H1 (cell line): ENCODE measurements at regions not wholly inside any gene's neighbourhood (a gene's known extent, or its start where the extent isn't known, plus 50 kb on each side); places are given as distances from the start of the nearest gene placed in this dataset.
A peak's percentile ranks its signal among the peaks of the same experiment; 100 is the strongest.

ENCODE experiments used
- CTCF ChIA-PET: fragments of 300-600 bp; sonication (Branson Sonifier 250); formaldehyde crosslinking; loops from one replicate; lab custom pipeline; 2021; ENCODE audit not compliant: partially characterized antibody; lab: Charles Lee
- POLR2A ChIA-PET: fragments of 300-600 bp; sonication (Branson Sonifier 250); formaldehyde crosslinking; loops from one replicate; lab custom pipeline; 2021; ENCODE audit warnings: inconsistent platforms; ENCODE audit not compliant: partially characterized antibody; lab: Charles Lee
- DNase-seq, 2 experiments: peaks; one replicate each; pipeline versions ENCODE4 v3.0.0 to v3.0.0-alpha.2; 2010 to 2022; ENCODE audit warnings: low spot score in 2 of 2, low read depth in 1 of 2, mixed read lengths in 1 of 2
- FAIRE-seq: peaks from 2 replicates; lab custom pipeline; 2011; peaks lifted over from hg19 to GRCh38; lab: Jason Lieb, UNC
- H2AFZ ChIP-seq: 2 replicates; pipeline ENCODE4 v1.8.1; 2012; ENCODE audit warnings: low read length, inconsistent platforms
- H2AK5ac ChIP-seq: 2 replicates; pipeline ENCODE4 v1.6.1; 2013; ENCODE audit warnings: low read depth, low read length
- H2BK120ac ChIP-seq: replicated peaks from 2 replicates; pipeline ENCODE3; 2013; ENCODE audit warnings: low read depth, low read length, inconsistent platforms
- H2BK12ac ChIP-seq: 2 replicates; pipeline ENCODE4 v1.6.1; 2013; ENCODE audit warnings: low read depth, low read length
- H2BK15ac ChIP-seq: 2 replicates; pipeline ENCODE4 v1.6.1; 2013; ENCODE audit warnings: low read length
- H2BK20ac ChIP-seq: 2 replicates; pipeline ENCODE4 v1.6.1; 2013; ENCODE audit warnings: low read length
- H2BK5ac ChIP-seq: 2 replicates; pipeline ENCODE4 v1.6.1; 2013; ENCODE audit warnings: low read depth, low read length
- H3K14ac ChIP-seq: 2 replicates; pipeline ENCODE4 v1.6.1; 2013; ENCODE audit warnings: inconsistent platforms; ENCODE audit not compliant: insufficient read length
- H3K18ac ChIP-seq: 2 replicates; pipeline ENCODE4 v1.6.1; 2013; ENCODE audit warnings: low read length; ENCODE audit errors: extremely low read depth
- H3K23ac ChIP-seq: 2 replicates; pipeline ENCODE4 v1.6.1; 2013; ENCODE audit warnings: inconsistent platforms; ENCODE audit not compliant: insufficient read length
- H3K23me2 ChIP-seq: 2 replicates; pipeline ENCODE4 v1.6.1; 2013; ENCODE audit warnings: low read depth, low read length
- H3K27ac ChIP-seq: 2 replicates; pipeline ENCODE4 v1.6.1; 2011; ENCODE audit warnings: low read depth, low read length, inconsistent platforms
- H3K27me3 ChIP-seq, 4 experiments: replicated peaks in 1 of 4; 1 replicate in 1 of 4; 2 replicates in 3 of 4; pipeline versions ENCODE4 v1.6.1 to v1.8.1; 2011 to 2013; ENCODE audit warnings: low read length in 3 of 4, mild to moderate bottlenecking in 3 of 4, inconsistent platforms in 2 of 4, mixed read lengths in 2 of 4, moderate library complexity in 1 of 4; ENCODE audit not compliant: control insufficient read depth in 3 of 4, insufficient read depth in 3 of 4; ENCODE audit errors: extremely low read depth in 1 of 4
- H3K36me3 ChIP-seq, 4 experiments: 2 replicates each; pipeline versions ENCODE4 v1.6.1 to v1.8.1; 2011 to 2013; ENCODE audit warnings: mild to moderate bottlenecking in 4 of 4, low read length in 3 of 4, moderate library complexity in 2 of 4, control low read depth in 1 of 4, inconsistent platforms in 1 of 4; ENCODE audit not compliant: insufficient read depth in 4 of 4, control insufficient read depth in 2 of 4
- H3K4ac ChIP-seq: replicated peaks from 2 replicates; pipeline ENCODE3; 2013; ENCODE audit warnings: low read length, low read depth, mixed read lengths, inconsistent platforms; ENCODE audit not compliant: insufficient read length
- H3K4me1 ChIP-seq, 4 experiments: replicated peaks in 1 of 4; 1 replicate in 1 of 4; 2 replicates in 3 of 4; pipeline versions ENCODE4 v1.6.1 to v1.8.1; 2011 to 2013; ENCODE audit warnings: low read length in 3 of 4, inconsistent platforms in 2 of 4, mixed read lengths in 1 of 4; ENCODE audit not compliant: insufficient read depth in 4 of 4, control insufficient read depth in 3 of 4
- H3K4me2 ChIP-seq, 2 experiments: 2 replicates each; pipeline versions ENCODE4 v1.6.1 to v1.8.1; 2011 to 2013; ENCODE audit warnings: low read depth in 2 of 2, low read length in 2 of 2, control low read depth in 1 of 2, inconsistent platforms in 1 of 2, mild to moderate bottlenecking in 1 of 2; ENCODE audit not compliant: insufficient read depth in 1 of 2
- H3K4me3 ChIP-seq, 4 experiments: fragments of 200-600, 300-600 bp in 1 of 4; sonication (generic), shearing (Covaris generic), sonication (Bioruptor Twin) in 1 of 4; 2 replicates each; pipeline versions ENCODE4 v1.5.1 to v1.8.1; 2011 to 2016; ENCODE audit warnings: low read length in 4 of 4, low read depth in 3 of 4, control low read depth in 2 of 4, inconsistent platforms in 2 of 4, mild to moderate bottlenecking in 2 of 4, mixed read lengths in 1 of 4, moderate library complexity in 1 of 4; ENCODE audit not compliant: insufficient read depth in 2 of 4; ENCODE audit errors: extremely low read depth in 1 of 4
- H3K56ac ChIP-seq: replicated peaks from 2 replicates; pipeline ENCODE3; 2013; ENCODE audit warnings: low read depth, mild to moderate bottlenecking, mixed read lengths, low read length, inconsistent platforms; ENCODE audit not compliant: insufficient read length
- H3K79me1 ChIP-seq: 2 replicates; pipeline ENCODE4 v1.6.1; 2013; ENCODE audit warnings: low read depth, low read length, control low read depth
- H3K79me2 ChIP-seq, 2 experiments: 2 replicates each; pipeline versions ENCODE4 v1.6.1 to v1.8.1; 2012 to 2013; ENCODE audit warnings: low read length in 2 of 2, mild to moderate bottlenecking in 2 of 2, inconsistent platforms in 1 of 2; ENCODE audit not compliant: insufficient read depth in 2 of 2, control insufficient read depth in 1 of 2
- H3K9ac ChIP-seq, 4 experiments: replicated peaks in 1 of 4; 1 replicate in 1 of 4; 2 replicates in 3 of 4; pipeline versions ENCODE4 v1.6.1 to v1.8.1; 2011 to 2013; ENCODE audit warnings: low read depth in 3 of 4, low read length in 3 of 4, control low read depth in 2 of 4, mild to moderate bottlenecking in 2 of 4, moderate library complexity in 2 of 4, inconsistent platforms in 1 of 4; ENCODE audit errors: extremely low read depth in 1 of 4
- H3K9me3 ChIP-seq, 2 experiments: 2 replicates each; pipeline versions ENCODE4 v1.6.1 to v1.8.1; 2012 to 2013; ENCODE audit warnings: mild to moderate bottlenecking in 2 of 2, moderate library complexity in 2 of 2, control low read depth in 1 of 2, inconsistent platforms in 1 of 2, low read depth in 1 of 2, low read length in 1 of 2, mixed read lengths in 1 of 2; ENCODE audit not compliant: insufficient read depth in 2 of 2
- H4K20me1 ChIP-seq, 2 experiments: replicated peaks in 1 of 2; 2 replicates each; pipeline versions ENCODE3 to v1.8.1; 2011 to 2013; ENCODE audit warnings: inconsistent platforms in 2 of 2, low read length in 2 of 2, mild to moderate bottlenecking in 1 of 2; ENCODE audit not compliant: insufficient read depth in 2 of 2, control insufficient read depth in 1 of 2
- H4K5ac ChIP-seq: 2 replicates; pipeline ENCODE4 v1.6.1; 2013; ENCODE audit warnings: low read length, low read depth, mixed read lengths, inconsistent platforms; ENCODE audit not compliant: insufficient read length
- H4K8ac ChIP-seq: 2 replicates; pipeline ENCODE4 v1.8.0; 2013; ENCODE audit warnings: mild to moderate bottlenecking, moderate library complexity, low read length, inconsistent platforms; ENCODE audit not compliant: insufficient read depth; ENCODE audit errors: extremely low read depth
- H4K91ac ChIP-seq: replicated peaks from 2 replicates; pipeline ENCODE3; 2013; ENCODE audit warnings: low read length, mixed read lengths, inconsistent platforms; ENCODE audit not compliant: insufficient read length
- CTCF ChIP-seq, 3 experiments: IDR thresholded peaks; 1 replicate in 2 of 3; 2 replicates in 1 of 3; pipeline versions ENCODE4 v1.5.1 to v1.6.1; 2011; ENCODE audit warnings: low read length in 3 of 3, mild to moderate bottlenecking in 3 of 3, inconsistent platforms in 2 of 3, low read depth in 1 of 3, moderate library complexity in 1 of 3; ENCODE audit not compliant: insufficient read depth in 1 of 3; ENCODE audit errors: control extremely low read depth in 1 of 3
- EZH2 ChIP-seq: fragments of 200-600 bp; sonication (generic); IDR thresholded peaks from 2 replicates; pipeline ENCODE4 v1.7.1; 2012; ENCODE audit warnings: low read depth, mild to moderate bottlenecking, moderate library complexity, low read length, inconsistent platforms; ENCODE audit not compliant: severe bottlenecking
- FOSL1 ChIP-seq: IDR thresholded peaks from 2 replicates; pipeline ENCODE4 v1.6.1; 2011; ENCODE audit warnings: mild to moderate bottlenecking, low read depth, low read length, moderate library complexity; ENCODE audit not compliant: insufficient read depth
- KDM1A ChIP-seq: fragments of 200-600, 300-600 bp; sonication (generic); IDR thresholded peaks from 2 replicates; pipeline ENCODE4 v1.7.1; 2016; ENCODE audit warnings: mild to moderate bottlenecking, low read length, borderline replicate concordance
- MAFK ChIP-seq: IDR thresholded peaks from 2 replicates; pipeline ENCODE4 v1.6.1; 2012; ENCODE audit warnings: low read depth, mild to moderate bottlenecking, improper control_type of control experiment, low read length
- RAD21 ChIP-seq, 2 experiments: IDR thresholded peaks in 1 of 2; conservative IDR thresholded peaks in 1 of 2; 2 replicates each; pipeline ENCODE4 v1.6.1; 2011; ENCODE audit warnings: low read depth in 2 of 2, low read length in 2 of 2, improper control_type of control experiment in 1 of 2, inconsistent platforms in 1 of 2, mild to moderate bottlenecking in 1 of 2, moderate library complexity in 1 of 2
- RFX5 ChIP-seq: IDR thresholded peaks from 2 replicates; pipeline ENCODE4 v1.6.1; 2011; ENCODE audit warnings: low read depth, low read length, improper control_type of control experiment, borderline replicate concordance
- RNF2 ChIP-seq: fragments of 200-900, 300-1000 bp; sonication (generic); IDR thresholded peaks from 2 replicates; pipeline ENCODE4 v1.7.1; 2016; ENCODE audit warnings: borderline replicate concordance, low read depth, mild to moderate bottlenecking, antibody characterized with exemption, low read length; ENCODE audit not compliant: poor library complexity, severe bottlenecking; ENCODE audit errors: missing control alignments
- SRF ChIP-seq: IDR thresholded peaks from 2 replicates; pipeline ENCODE4 v1.6.1; 2011; ENCODE audit warnings: mild to moderate bottlenecking, low read depth, low read length, moderate library complexity
- WGBS, 2 experiments: shearing (Covaris generic) in 1 of 2; methylation state at CpG; one replicate each; pipeline versions ENCODE4 v1.1.6 to v1.1.7; 2013 to 2015; ENCODE audit warnings: low lambda C conversion rate in 2 of 2, mixed read lengths in 2 of 2, inconsistent platforms in 1 of 2, low coverage in 1 of 2, missing lambda C conversion rate in 1 of 2; ENCODE audit not compliant: insufficient replicate concordance in 2 of 2, insufficient coverage in 1 of 2, insufficient read length in 1 of 2; ENCODE audit errors: extremely low coverage in 1 of 2, missing lambda C conversion rate in 1 of 2; 5-methylcytosine and 5-hydroxymethylcytosine counted together

GRCh38 chr12:113521708-113522107 is 50.0 kb upstream of the LHX5 start:
- Histone ChIP-seq H2AFZ (no peak overlapping the region), H2BK5ac (no peak overlapping the region), H4K91ac (no peak overlapping the region), H3K4me2 (no peak overlapping the region), H3K56ac (no peak overlapping the region), H2BK20ac (no peak overlapping the region), H3K79me2 (no peaks in the 10 kb centered on the region), H3K36me3 (peaks cover 0 to 2% (median 0%) of the 10 kb centered on the region in 4 experiments; a peak in 1 of 8 replicates), H3K14ac (no peak overlapping the region), H4K8ac (peak overlapping the region; percentile 64; the same call in 1 of the 2 replicates), H2AK5ac (no peak overlapping the region), H2BK120ac (no peak overlapping the region), H3K4me3 (no peak overlapping the region), H3K9ac (no peak overlapping the region), H4K5ac (no peak overlapping the region), H3K27ac (no peak overlapping the region), H3K4ac (peak overlapping the region; percentile 57), H3K9me3 (peaks cover 4 to 5% of the 10 kb centered on the region in 2 experiments; a peak in 3 of 4 replicates), H3K4me1 (peaks cover 0 to 4% (median 2%) of the 10 kb centered on the region in 4 experiments; a peak in 4 of 7 replicates), H4K20me1 (no peaks in the 10 kb centered on the region), H3K79me1 (no peaks in the 10 kb centered on the region), H3K23ac (no peak overlapping the region), H2BK12ac (peak overlapping the region; percentile 9; the same call in 1 of the 2 replicates), H3K23me2 (no peaks in the 10 kb centered on the region), H3K18ac (peak overlapping the region; percentile 15; the same call in 1 of the 2 replicates), H3K27me3 (peaks cover 11 to 33% (median 25%) of the 10 kb centered on the region in 4 experiments), H2BK15ac (peak overlapping the region; percentile 88; the same call in 1 of the 2 replicates)
- FAIRE-seq, result no peak
- DNase-seq, result no peak
- CTCF ChIA-PET, result interaction anchor here (0.9 to 3.8 kb wide), 4 partner anchors 9 to 53 kb away, joined by 3 to 21 read pairs (median 3); no protein-coding TSS in a partner anchor
- TF ChIP-seq CTCF (IDR thresholded peaks at IDR 0.05; ENCODE audit: control extremely low read depth in 1 of 3, insufficient read depth in 1 of 3, low read depth in 1 of 3, low read length in 3 of 3) (no peak), MAFK (no peak), EZH2 (no peak), FOSL1 (no peak), RFX5 (no peak), SRF (no peak), RAD21 (IDR thresholded peaks at IDR 0.05 in 1 of 2, conservative IDR thresholded peaks at IDR 0.05 in 1 of 2; ENCODE audit: low read depth in 2 of 2, low read length in 2 of 2) (no peak), RNF2 (no peak), KDM1A (no peak)
- POLR2A ChIA-PET, result interaction anchor here (0.8 kb wide), 1 partner anchor 15 kb away, joined by 3 read pairs; no protein-coding TSS in a partner anchor
- WGBS, 2 experiments, result 85% methylated on average over 8 of the region's 8 CpGs; no CpG with 5 or more reads in 1 of the 2 experiments
